ENCODE measurements at regions not wholly inside any gene's neighbourhood (a gene's known extent, or its start where the extent isn't known, plus 50 kb on each side); places are given as distances from the start of the nearest gene placed in this dataset.
A peak's percentile ranks its signal among the peaks of the same experiment; 100 is the strongest.

GRCh38 chr9:87433853-87434252 is 63.8 kb upstream of the DAPK1 start:
- no peaks in the 10 kb centered on the region for H3K27me3 Mint-ChIP-seq (ENCODE audit: unreplicated experiment)
- H3K4me3 Mint-ChIP-seq (ENCODE audit: unreplicated experiment) = no peak overlapping the region
- no peaks in the 10 kb centered on the region for H3K9me3 Mint-ChIP-seq (ENCODE audit: unreplicated experiment)
- no peak overlapping the region for H3K27ac Mint-ChIP-seq (ENCODE audit: unreplicated experiment)
- H3K36me3 Mint-ChIP-seq (ENCODE audit: unreplicated experiment) = no peaks in the 10 kb centered on the region
- DNase-seq (ENCODE audit: extremely low spot score, unreplicated experiment) = no peak
- TF ChIP-seq, protein P1, sequence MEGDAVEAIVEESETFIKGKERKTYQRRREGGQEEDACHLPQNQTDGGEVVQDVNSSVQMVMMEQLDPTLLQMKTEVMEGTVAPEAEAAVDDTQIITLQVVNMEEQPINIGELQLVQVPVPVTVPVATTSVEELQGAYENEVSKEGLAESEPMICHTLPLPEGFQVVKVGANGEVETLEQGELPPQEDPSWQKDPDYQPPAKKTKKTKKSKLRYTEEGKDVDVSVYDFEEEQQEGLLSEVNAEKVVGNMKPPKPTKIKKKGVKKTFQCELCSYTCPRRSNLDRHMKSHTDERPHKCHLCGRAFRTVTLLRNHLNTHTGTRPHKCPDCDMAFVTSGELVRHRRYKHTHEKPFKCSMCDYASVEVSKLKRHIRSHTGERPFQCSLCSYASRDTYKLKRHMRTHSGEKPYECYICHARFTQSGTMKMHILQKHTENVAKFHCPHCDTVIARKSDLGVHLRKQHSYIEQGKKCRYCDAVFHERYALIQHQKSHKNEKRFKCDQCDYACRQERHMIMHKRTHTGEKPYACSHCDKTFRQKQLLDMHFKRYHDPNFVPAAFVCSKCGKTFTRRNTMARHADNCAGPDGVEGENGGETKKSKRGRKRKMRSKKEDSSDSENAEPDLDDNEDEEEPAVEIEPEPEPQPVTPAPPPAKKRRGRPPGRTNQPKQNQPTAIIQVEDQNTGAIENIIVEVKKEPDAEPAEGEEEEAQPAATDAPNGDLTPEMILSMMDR (IDR thresholded peaks at IDR 0.05) = no peak
- H3K4me1 Mint-ChIP-seq (ENCODE audit: unreplicated experiment) = peaks cover 20% of the 10 kb centered on the region

DNA sequence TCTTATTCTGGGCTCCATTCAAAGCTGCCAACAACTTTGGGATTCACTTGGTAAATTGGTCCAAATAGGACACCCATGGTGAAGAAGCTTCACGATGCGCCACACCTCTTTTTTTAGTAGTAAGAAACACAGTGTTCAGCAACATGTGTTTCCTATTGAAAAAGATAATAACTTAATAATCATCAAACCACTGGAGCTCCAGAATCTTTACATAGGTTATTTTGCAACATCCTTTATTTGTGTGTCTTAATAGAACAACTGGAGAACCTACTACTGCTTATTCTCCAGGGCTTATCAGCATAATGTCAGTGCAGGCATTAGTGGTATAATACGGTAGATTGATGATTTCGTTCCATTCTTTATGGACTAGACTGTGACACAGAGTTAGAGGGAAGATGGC is 63.3 kb upstream of the DAPK1 start:
- TF ChIP-seq, protein P1 (IDR thresholded peaks at IDR 0.05) = no peak
- Mint-ChIP-seq H3K9me3 (ENCODE audit: unreplicated experiment) (no peaks in the 10 kb centered on the region), H3K4me3 (ENCODE audit: unreplicated experiment) (no peak overlapping the region), H3K36me3 (ENCODE audit: unreplicated experiment) (no peaks in the 10 kb centered on the region), H3K27me3 (ENCODE audit: unreplicated experiment) (no peaks in the 10 kb centered on the region), H3K27ac (ENCODE audit: unreplicated experiment) (no peak overlapping the region), H3K4me1 (ENCODE audit: unreplicated experiment) (peaks cover 20% of the 10 kb centered on the region)
- no peak for DNase-seq (ENCODE audit: extremely low spot score, unreplicated experiment)

- no peaks in the 10 kb centered on the region for H3K9me3 Mint-ChIP-seq (ENCODE audit: unreplicated experiment)
- H3K27ac Mint-ChIP-seq (ENCODE audit: unreplicated experiment) = no peak overlapping the region
- H3K4me3 Mint-ChIP-seq (ENCODE audit: unreplicated experiment) = no peak overlapping the region
- TF ChIP-seq, protein P1 (IDR thresholded peaks at IDR 0.05) = no peak
- H3K4me1 Mint-ChIP-seq (ENCODE audit: unreplicated experiment) = peaks cover 20% of the 10 kb centered on the region
- H3K36me3 Mint-ChIP-seq (ENCODE audit: unreplicated experiment) = no peaks in the 10 kb centered on the region
- DNase-seq (ENCODE audit: extremely low spot score, unreplicated experiment) = no peak
- no peaks in the 10 kb centered on the region for H3K27me3 Mint-ChIP-seq (ENCODE audit: unreplicated experiment)
These were observed 62.3 kb upstream of the DAPK1 start for GRCh38 chr9:87435189-87435880.

DNA sequence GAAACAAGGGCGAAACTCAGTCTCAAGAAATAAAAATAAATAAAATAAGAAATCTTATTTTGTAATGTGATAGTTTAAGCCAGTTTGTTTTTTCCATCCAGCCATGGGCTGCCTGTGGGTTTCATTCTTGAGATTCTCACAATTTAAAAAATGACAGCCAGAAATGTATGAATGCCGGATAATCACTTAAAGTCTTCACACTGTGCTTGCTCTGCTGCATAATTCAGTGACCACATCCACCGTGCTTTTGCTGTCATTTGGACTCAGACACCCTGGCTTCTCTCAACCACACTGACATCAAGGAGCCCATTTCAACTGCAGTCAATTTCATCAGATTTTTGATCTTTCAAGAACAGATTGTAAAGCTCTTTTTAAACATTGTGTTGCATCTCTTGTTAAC is 61.0 kb upstream of the DAPK1 start:
- peaks cover 20% of the 10 kb centered on the region for H3K4me1 Mint-ChIP-seq (ENCODE audit: unreplicated experiment)
- peak overlapping the region; percentile 59 for H3K27ac Mint-ChIP-seq (ENCODE audit: unreplicated experiment)
- no peak for DNase-seq (ENCODE audit: extremely low spot score, unreplicated experiment)
- no peak overlapping the region for H3K4me3 Mint-ChIP-seq (ENCODE audit: unreplicated experiment)
- H3K27me3 Mint-ChIP-seq (ENCODE audit: unreplicated experiment) = no peaks in the 10 kb centered on the region
- TF ChIP-seq, protein P1 (IDR thresholded peaks at IDR 0.05) = no peak
- no peaks in the 10 kb centered on the region for H3K36me3 Mint-ChIP-seq (ENCODE audit: unreplicated experiment)
- no peaks in the 10 kb centered on the region for H3K9me3 Mint-ChIP-seq (ENCODE audit: unreplicated experiment)

GRCh38 chr9:87437966-87438365 is 59.7 kb upstream of the DAPK1 start:
- Mint-ChIP-seq H3K27me3 (ENCODE audit: unreplicated experiment) (no peaks in the 10 kb centered on the region), H3K9me3 (ENCODE audit: unreplicated experiment) (no peaks in the 10 kb centered on the region), H3K36me3 (ENCODE audit: unreplicated experiment) (no peaks in the 10 kb centered on the region), H3K4me3 (ENCODE audit: unreplicated experiment) (no peak overlapping the region), H3K4me1 (ENCODE audit: unreplicated experiment) (peaks cover 20% of the 10 kb centered on the region), H3K27ac (ENCODE audit: unreplicated experiment) (no peak overlapping the region)
- DNase-seq (ENCODE audit: extremely low spot score, unreplicated experiment) = no peak
- TF ChIP-seq, protein P1 (IDR thresholded peaks at IDR 0.05) = no peak
